Mucosa of descending colon (tissue), 3 donors: ENCODE measurements at regions not wholly inside any gene's neighbourhood (a gene's known extent, or its start where the extent isn't known, plus 50 kb on each side); places are given as distances from the start of the nearest gene placed in this dataset.

ENCODE experiments used
- ATAC-seq: fragments of 200-7000 bp; cut with Tn5 transposase; one replicate; pipeline ENCODE4 v1.9.1; 2020; ENCODE audit warnings: mild to moderate bottlenecking, moderate library complexity
- DNase-seq, 3 donors: peaks; one replicate each; pipeline ENCODE4 v3.0.0-alpha.2; 2020
- H3K36me3 ChIP-seq: fragments of 200-600 bp; one replicate; pipeline ENCODE4 v1.8.0; 2021; ENCODE audit warnings: low read depth, mild to moderate bottlenecking
- H3K4me1 ChIP-seq: fragments of 200-600 bp; one replicate; pipeline ENCODE4 v1.8.0; 2021; ENCODE audit warnings: low read depth, mild to moderate bottlenecking
- H3K4me3 ChIP-seq: fragments of 200-600 bp; one replicate; pipeline ENCODE4 v1.8.0; 2021; ENCODE audit warnings: mild to moderate bottlenecking
- H3K9me3 ChIP-seq: fragments of 200-600 bp; one replicate; pipeline ENCODE4 v1.8.0; 2021; ENCODE audit warnings: mild to moderate bottlenecking
- CTCF ChIP-seq: fragments of 200-600 bp; IDR thresholded peaks from one replicate; pipeline ENCODE4 v1.8.0; 2022; ENCODE audit warnings: antibody characterized with exemption, mild to moderate bottlenecking
- intact Hi-C, 2 donors: fragments of 100-400 bp; cut with DNase I in 1 of 2; cut with micrococcal nuclease in 1 of 2; formaldehyde crosslinking; loops; one replicate each; pipeline versions ENCODE4 v1.11.0 to v1.11.1; 2022; cut with DNase I, micrococcal nuclease
- donor health status: DM: no; HTN: no; CAD: no; lungs with moderate emphysema.
- donor health status: DM: no; HTN: no; CAD: no.
- donor health status: DM: no; HTN: yes; CAD: no.

- DNase-seq (no peak), ATAC-seq (no peak)
- TF ChIP-seq CTCF = no peak
- no peaks in the 10 kb centered on the region for H3K4me1 ChIP-seq
- no peaks in the 10 kb centered on the region for H3K36me3 ChIP-seq
- H3K4me3 ChIP-seq = no peak overlapping the region
- H3K9me3 ChIP-seq = no peaks in the 10 kb centered on the region
- intact Hi-C loops = no loop called here
These were observed 249.8 kb upstream of the BLID start for GRCh38 chr11:122365610-122366360.

GRCh38 chr11:122363296-122363695, 247.3 kb upstream of the BLID start:
- no peak for DNase-seq
- intact Hi-C loops = no loop called here
- Histone ChIP-seq H3K4me3 (no peak overlapping the region), H3K4me1 (no peaks in the 10 kb centered on the region), H3K36me3 (no peaks in the 10 kb centered on the region), H3K9me3 (no peaks in the 10 kb centered on the region)
- no peak for TF ChIP-seq CTCF
- no peak for ATAC-seq

- intact Hi-C loops = no loop called here
- no peak for DNase-seq
- no peak overlapping the region for H3K4me3 ChIP-seq
- TF ChIP-seq CTCF = no peak
- ATAC-seq = no peak
- no peaks in the 10 kb centered on the region for H3K36me3 ChIP-seq
- H3K4me1 ChIP-seq = no peaks in the 10 kb centered on the region
- H3K9me3 ChIP-seq = no peaks in the 10 kb centered on the region
These were observed 246.4 kb upstream of the BLID start for GRCh38 chr11:122362381-122362780.

- H3K4me1 ChIP-seq = no peaks in the 10 kb centered on the region
- no peak for TF ChIP-seq CTCF
- no peaks in the 10 kb centered on the region for H3K9me3 ChIP-seq
- intact Hi-C loops = no loop called here
- H3K4me3 ChIP-seq = no peak overlapping the region
- H3K36me3 ChIP-seq = no peaks in the 10 kb centered on the region
- no peak for ATAC-seq
- DNase-seq = no peak
These were observed 244.9 kb upstream of the BLID start for GRCh38 chr11:122360875-122361274.

GRCh38 chr11:122359081-122359571, 243.1 kb upstream of the BLID start:
- intact Hi-C loops = no loop called here
- TF ChIP-seq CTCF = no peak
- ATAC-seq (no peak), DNase-seq (no peak)
- no peaks in the 10 kb centered on the region for H3K4me1 ChIP-seq
- H3K9me3 ChIP-seq = no peaks in the 10 kb centered on the region
- no peak overlapping the region for H3K4me3 ChIP-seq
- no peaks in the 10 kb centered on the region for H3K36me3 ChIP-seq

GRCh38 chr11:122358292-122358691, 242.3 kb upstream of the BLID start:
- ATAC-seq (no peak), DNase-seq (no peak)
- no peaks in the 10 kb centered on the region for H3K36me3 ChIP-seq
- H3K9me3 ChIP-seq = no peaks in the 10 kb centered on the region
- no peak overlapping the region for H3K4me3 ChIP-seq
- TF ChIP-seq CTCF = no peak
- H3K4me1 ChIP-seq = no peaks in the 10 kb centered on the region
- intact Hi-C loops = no loop called here
